Stimulated activated CD8-positive, alpha-beta memory T cell treated with anti-CD3 and anti-CD28 coated beads, Interleukin-7, amount 100 ng/mL, for 4 hours (primary cell): ENCODE measurements at regions not wholly inside any gene's neighbourhood (a gene's known extent, or its start where the extent isn't known, plus 50 kb on each side); places are given as distances from the start of the nearest gene placed in this dataset.
"Not testable (repeated sequence)": the region's sequence is repeated elsewhere in the genome, so short reads cannot be mapped to it uniquely, and the experiment has no call there.

Experiments
- DNase-seq, 2 donors: peaks; one replicate each; pipeline ENCODE4 v3.0.0-alpha.2; 2020; ENCODE audit warnings: low read depth in 2 of 2

DNA sequence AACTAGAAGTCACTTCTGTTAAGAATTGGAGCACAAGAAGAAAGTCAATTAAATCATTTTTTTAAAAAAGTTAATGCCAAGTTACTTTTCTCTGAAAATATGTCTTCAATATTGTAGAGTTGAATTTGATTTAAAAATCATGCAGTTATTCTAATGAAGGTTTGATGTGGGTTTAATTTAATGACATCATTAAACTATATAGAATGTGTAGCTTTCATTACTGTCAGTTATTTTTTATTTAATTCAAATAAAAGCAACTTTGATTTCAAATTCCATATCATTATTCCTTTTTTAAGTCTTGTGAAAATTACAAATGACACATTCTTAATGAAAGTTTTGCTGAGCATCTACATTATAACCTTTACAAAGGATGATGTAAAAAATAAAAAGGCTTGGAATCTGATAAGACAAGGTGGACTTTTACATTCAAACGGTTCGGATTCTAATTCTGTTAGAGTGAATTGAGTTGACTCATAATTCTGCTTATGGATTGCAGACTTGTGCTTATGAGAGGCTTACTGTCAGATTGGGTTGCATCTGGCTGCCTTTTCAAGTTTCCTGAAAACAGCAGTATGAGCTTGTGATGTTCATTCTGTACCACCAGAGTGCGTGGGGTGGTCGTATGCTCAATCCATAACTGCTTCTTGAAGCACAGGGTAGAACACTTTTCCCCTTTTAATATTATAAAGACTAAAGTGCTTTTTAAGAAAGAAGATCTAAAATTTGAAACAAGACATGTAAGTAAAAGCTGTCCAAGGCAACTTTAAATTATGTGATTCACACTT, 253.0 kb upstream of the ARRDC3 start:
- DNase-seq = no peak

GRCh38 chr5:91632871-91633270, 249.8 kb upstream of the ARRDC3 start:
- DNase-seq = no peak

DNA sequence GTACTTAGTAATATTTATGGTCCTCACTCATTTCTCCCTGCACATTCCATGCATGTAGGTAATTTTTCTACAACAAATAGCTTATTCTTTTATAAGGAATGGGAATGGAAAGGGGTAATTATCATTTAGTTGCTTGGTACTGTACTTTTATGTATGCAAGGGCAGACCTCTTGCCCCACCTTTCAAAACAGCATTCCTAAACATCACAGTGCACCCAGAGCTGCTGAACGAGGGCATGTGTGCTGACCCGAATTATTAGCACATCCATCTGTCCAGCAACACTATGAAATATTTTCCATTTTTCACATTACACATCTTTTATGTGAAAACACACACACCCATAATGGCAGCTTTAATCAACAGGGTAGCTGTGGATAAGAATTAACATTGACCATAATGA, 228.6 kb upstream of the ARRDC3 start:
- DNase-seq = no peak

GRCh38 chr5:91607675-91608074, 224.6 kb upstream of the ARRDC3 start:
- no peak for DNase-seq

DNA sequence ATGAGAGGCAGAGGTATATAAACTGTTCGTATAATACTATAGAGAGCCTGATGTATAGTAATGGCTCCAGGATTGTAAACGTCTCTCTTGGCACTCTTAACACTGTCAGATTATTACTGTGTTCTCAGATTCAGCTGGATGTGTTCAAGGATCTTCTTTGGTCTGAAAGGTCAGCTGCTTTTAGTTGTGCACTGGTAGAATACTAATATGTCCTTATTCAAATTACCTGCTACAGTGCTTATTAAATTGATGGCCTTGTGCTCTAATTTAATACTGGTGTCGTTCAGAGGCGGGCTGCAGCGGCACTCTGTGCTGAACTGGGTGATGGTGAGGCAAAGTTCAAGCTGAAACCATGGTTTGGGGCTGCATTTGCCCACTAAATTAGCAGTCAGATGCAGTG, 216.7 kb upstream of the ARRDC3 start:
- no peak for DNase-seq

- DNase-seq = no peak
Measured at GRCh38 chr5:91598216-91598615, 215.1 kb upstream of the ARRDC3 start.

- no peak for DNase-seq
Measured at GRCh38 chr5:91595424-91595823, 212.3 kb upstream of the ARRDC3 start.

- DNase-seq = no peak
Measured at GRCh38 chr5:91591076-91591475, 208.0 kb upstream of the ARRDC3 start.

DNA sequence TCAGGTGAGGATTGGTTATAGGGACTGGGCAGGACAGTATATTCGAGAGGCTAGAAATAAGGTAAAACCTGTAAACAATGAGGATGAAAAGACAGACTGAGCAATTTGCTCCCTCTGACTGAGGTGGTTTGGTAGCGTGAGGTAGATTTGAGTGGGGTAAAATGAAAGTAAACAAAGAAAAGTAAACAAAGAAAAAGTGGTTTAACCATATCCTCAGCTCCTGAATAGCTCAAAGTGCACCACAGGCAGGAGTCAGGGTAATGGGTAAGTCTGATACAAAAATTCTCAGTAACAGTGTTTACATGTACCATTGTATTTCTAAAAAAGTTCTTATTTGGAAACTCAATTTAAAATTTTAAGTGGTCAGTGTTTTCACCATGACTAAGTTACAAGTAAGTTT, 203.1 kb upstream of the ARRDC3 start:
- no peak for DNase-seq

DNA sequence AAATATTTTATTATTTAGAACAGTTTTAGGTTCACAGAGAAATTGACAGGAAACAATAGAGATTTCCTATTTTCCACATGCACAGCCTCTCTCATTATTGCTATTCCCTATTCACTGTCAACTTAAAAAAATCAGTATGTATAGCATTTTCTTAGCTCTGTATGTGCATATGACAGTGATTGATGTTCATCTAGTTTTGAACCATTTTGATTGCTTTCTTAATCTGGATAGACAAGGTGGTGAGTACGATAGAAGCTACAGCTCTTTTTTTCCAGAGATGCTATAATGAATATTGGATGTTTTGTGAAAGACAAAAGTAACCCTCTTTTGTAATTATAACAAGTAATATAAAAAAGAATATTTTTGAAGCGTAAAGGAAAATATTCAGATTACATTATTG, 201.2 kb upstream of the ARRDC3 start:
- DNase-seq = no peak

DNA sequence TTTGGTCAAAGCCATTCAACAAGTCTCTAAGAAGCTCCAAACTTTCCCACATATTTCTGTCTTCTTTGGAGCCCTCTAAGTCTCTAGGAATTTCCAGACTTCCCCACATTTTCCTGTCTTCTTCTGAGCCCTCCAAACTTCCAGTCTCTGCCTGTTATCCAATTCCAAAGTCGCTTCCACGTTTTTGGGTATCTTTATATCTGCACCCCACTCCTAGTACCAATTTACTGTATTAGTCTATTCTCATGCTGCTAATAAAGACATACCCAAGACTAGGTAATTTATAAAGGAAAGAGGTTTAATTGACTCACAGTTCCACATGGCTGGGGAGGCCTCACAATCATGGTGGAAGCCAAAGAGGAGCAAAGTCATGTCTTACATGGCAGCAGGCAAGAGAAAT, 182.9 kb upstream of the ARRDC3 start:
- DNase-seq = not testable (repeated sequence)

- DNase-seq = no peak
Measured at GRCh38 chr5:91562922-91563321, 179.8 kb upstream of the ARRDC3 start.

DNA sequence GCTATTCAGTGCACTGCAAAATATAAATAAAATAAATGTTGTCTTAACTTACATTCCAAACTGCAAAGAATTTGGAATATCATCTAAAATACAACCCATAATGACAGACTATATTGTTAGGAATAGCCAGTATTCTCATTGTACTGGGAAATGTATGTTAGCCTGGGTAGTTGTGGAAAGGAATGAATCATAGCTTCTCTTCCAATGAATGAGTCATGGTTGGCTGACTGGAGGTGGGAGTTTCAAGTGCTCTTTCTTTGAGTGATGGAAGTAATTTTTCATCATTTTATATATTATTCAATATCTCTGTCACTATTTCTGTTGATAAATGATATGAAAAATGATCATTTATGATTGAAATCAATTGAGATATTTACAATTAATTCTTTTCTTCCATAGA, 158.6 kb upstream of the ARRDC3 start:
- no peak for DNase-seq

GRCh38 chr5:91538179-91538578, 155.1 kb upstream of the ARRDC3 start:
- DNase-seq = no peak

GRCh38 chr5:91535499-91535898, 152.4 kb upstream of the ARRDC3 start:
- DNase-seq = no peak

GRCh38 chr5:91534332-91534731, 151.2 kb upstream of the ARRDC3 start:
- DNase-seq = no peak

GRCh38 chr5:91532779-91533178, 149.7 kb upstream of the ARRDC3 start:
- DNase-seq = no peak

DNA sequence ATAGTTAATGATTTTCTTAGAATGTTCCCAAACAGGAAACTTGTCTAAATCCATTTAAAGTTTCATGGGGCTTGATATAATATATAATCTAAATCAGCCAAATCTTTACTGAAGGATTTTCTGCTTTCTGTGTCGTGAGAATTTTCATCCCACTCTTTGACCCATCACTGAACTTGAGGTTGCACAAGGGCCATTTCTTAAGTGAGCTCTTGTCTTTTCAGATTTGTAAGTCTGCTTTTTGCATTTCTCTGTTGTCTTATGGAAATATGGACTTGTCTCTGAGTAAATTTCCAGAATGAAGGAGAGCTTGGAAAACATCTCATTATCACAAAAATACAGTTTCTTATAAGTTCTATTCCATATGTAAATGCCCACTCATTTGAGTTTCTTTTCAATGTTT, 149.2 kb upstream of the ARRDC3 start:
- DNase-seq = no peak

- DNase-seq = no peak
Measured at GRCh38 chr5:91528831-91529230, 145.7 kb upstream of the ARRDC3 start.

- no peak for DNase-seq
Measured at GRCh38 chr5:91521785-91522184, 138.7 kb upstream of the ARRDC3 start.

DNA sequence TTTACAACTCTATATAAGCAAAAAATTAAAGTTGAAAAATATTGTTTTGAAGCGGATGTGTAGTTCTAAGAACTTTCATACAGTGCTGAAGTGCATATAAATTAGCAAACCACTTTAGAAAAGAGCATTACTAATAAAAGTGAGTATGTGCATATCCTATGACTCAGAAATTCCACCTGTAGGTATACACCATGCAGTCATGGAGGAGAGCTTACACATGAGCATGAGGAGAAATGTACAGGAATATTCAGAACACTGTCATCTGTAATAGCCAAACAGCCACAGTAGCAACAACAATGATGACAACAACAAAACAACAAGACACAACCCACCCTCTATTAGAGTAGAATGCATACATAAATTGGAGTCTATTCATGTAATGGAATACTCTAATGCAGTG, 138.2 kb upstream of the ARRDC3 start:
- DNase-seq = no peak

- DNase-seq = no peak
Measured at GRCh38 chr5:91514400-91514799, 131.3 kb upstream of the ARRDC3 start.

DNA sequence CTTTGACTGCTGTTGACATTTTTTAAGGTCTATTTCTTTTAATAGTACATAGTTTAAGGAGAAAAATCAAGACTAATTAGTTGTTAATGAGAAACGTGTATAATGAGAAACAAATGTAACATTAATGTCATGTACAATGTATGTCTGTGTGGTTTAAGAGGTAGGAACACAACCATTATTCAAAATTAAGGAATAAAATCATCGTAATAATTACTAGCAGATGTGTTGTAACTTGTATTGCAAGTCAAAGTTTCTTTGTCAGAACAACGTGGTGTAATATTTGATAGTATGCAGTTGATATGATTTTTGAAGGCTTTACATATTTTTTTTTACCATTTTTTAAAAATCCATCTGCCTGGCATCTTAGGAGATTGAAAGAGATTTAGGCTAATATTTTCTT, 120.2 kb upstream of the ARRDC3 start:
- DNase-seq = no peak

- no peak for DNase-seq
Measured at GRCh38 chr5:91500758-91501157, 117.6 kb upstream of the ARRDC3 start.
